HL-60 (cell line): ENCODE measurements at regions not wholly inside any gene's neighbourhood (a gene's known extent, or its start where the extent isn't known, plus 50 kb on each side); places are given as distances from the start of the nearest gene placed in this dataset.

Experiments used
- DNase-seq, 2 experiments: peaks; one replicate each; pipeline ENCODE4 v3.0.0-alpha.2; 2010 to 2020; ENCODE audit warnings: low read depth in 1 of 2, low spot score in 1 of 2
- H3K27ac ChIP-seq: fragments of 250-450 bp; sonication (Bioruptor Pico); replicated peaks from 2 replicates; pipeline ENCODE4 v1.5.1; 2020; ENCODE audit warnings: mild to moderate bottlenecking, moderate library complexity
- H3K27me3 ChIP-seq: fragments of 250-450 bp; sonication (Bioruptor Pico); 2 replicates; pipeline ENCODE4 v1.5.1; 2021; ENCODE audit warnings: mild to moderate bottlenecking, moderate library complexity; ENCODE audit not compliant: insufficient read depth, poor library complexity, severe bottlenecking
- H3K4me3 ChIP-seq: replicated peaks from 2 replicates; pipeline ENCODE4 v1.5.1; 2011; ENCODE audit warnings: mild to moderate bottlenecking, control low read depth, low read length; ENCODE audit not compliant: insufficient read depth
- CTCF ChIP-seq: IDR thresholded peaks from one replicate; pipeline ENCODE4 v1.5.1; 2011; ENCODE audit warnings: low read length, control low read depth, inconsistent platforms; ENCODE audit not compliant: insufficient read depth
- GABPA ChIP-seq: IDR thresholded peaks from 2 replicates; pipeline ENCODE4 v1.6.1; 2012; ENCODE audit warnings: low read depth
- POLR2AphosphoS5 ChIP-seq: IDR thresholded peaks from 2 replicates; pipeline ENCODE4 v1.6.1; 2012; ENCODE audit warnings: low read depth
- REST ChIP-seq: IDR thresholded peaks from 2 replicates; pipeline ENCODE4 v1.6.1; 2012; ENCODE audit warnings: low read depth; ENCODE audit not compliant: insufficient replicate concordance
- SPI1 ChIP-seq: IDR thresholded peaks from 2 replicates; pipeline ENCODE4 v1.6.1; 2012; ENCODE audit warnings: low read depth, mild to moderate bottlenecking, borderline replicate concordance

GRCh38 chr2:234635284-234635683, 138.4 kb upstream of the ARL4C start:
- DNase-seq: no peak
- no peak for TF ChIP-seq SPI1
- no peak for TF ChIP-seq REST
- no peak for TF ChIP-seq POLR2AphosphoS5
- no peak for TF ChIP-seq GABPA
- TF ChIP-seq CTCF: no peak
- Histone ChIP-seq H3K27ac (no peak overlapping the region), H3K4me3 (no peak overlapping the region), H3K27me3 (peaks cover 2% of the 10 kb centered on the region)

- Histone ChIP-seq H3K27ac (no peak overlapping the region), H3K4me3 (no peak overlapping the region), H3K27me3 (peaks cover 6% of the 10 kb centered on the region)
- TF ChIP-seq SPI1: no peak
- no peak for TF ChIP-seq POLR2AphosphoS5
- DNase-seq: no peak
Measured at GRCh38 chr2:234633581-234634230, 136.8 kb upstream of the ARL4C start.

GRCh38 chr2:234632527-234633391, 135.9 kb upstream of the ARL4C start:
- Histone ChIP-seq H3K27ac (no peak overlapping the region), H3K4me3 (no peak overlapping the region), H3K27me3 (peaks cover 6% of the 10 kb centered on the region)
- no peak for DNase-seq
- no peak for TF ChIP-seq POLR2AphosphoS5
- TF ChIP-seq SPI1: no peak
- TF ChIP-seq REST: no peak
- TF ChIP-seq CTCF: no peak
- no peak for TF ChIP-seq GABPA

- Histone ChIP-seq H3K27ac (no peak overlapping the region), H3K27me3 (peaks cover 6% of the 10 kb centered on the region), H3K4me3 (no peak overlapping the region)
- no peak for DNase-seq
- TF ChIP-seq GABPA (no peak), SPI1 (no peak), POLR2AphosphoS5 (no peak), CTCF (no peak), REST (no peak)
Measured at GRCh38 chr2:234631646-234632514, 135.0 kb upstream of the ARL4C start.
